ENCODE measurements at regions not wholly inside any gene's neighbourhood (a gene's known extent, or its start where the extent isn't known, plus 50 kb on each side); places are given as distances from the start of the nearest gene placed in this dataset.

DNA sequence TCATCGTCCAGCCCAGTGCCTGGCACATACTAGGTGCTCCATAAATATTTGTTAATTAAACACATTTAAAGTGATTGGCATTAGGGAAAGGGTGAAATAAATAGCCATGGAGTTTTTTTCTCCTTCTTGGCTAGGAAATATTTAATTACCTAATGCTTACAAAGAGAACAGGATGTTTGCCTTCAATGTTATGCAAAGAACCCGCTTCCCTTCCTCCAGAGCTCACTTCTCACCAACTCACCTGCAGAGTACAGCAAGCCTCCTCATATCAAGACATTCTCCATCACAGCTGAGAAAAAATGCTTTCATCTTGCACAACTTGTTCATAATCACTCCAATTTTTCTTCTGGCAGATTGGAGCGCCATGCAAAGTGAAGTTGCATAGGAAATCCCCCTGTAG, 161.7 kb upstream of the STK32A start:
- H3K36me3 ChIP-seq, result no peaks in the 10 kb centered on the region
- DNase-seq, result peak; percentile 35 to 81
- TF ChIP-seq POLR2A (IDR thresholded peaks at IDR 0.05) (no peak), POLR2AphosphoS5 (IDR thresholded peaks at IDR 0.05) (peak in 1 of 3 donors; percentile 27)
- H3K9me3 ChIP-seq, result no peaks in the 10 kb centered on the region
- peak overlapping the region; percentile 43 to 83 (median 75) for H3K27ac ChIP-seq
- peaks cover 0 to 16% (median 8%) of the 10 kb centered on the region in 4 donors for H3K4me1 ChIP-seq
- H3K4me3 ChIP-seq, result no peak overlapping the region
- WGBS, 5 donors, result 28 to 47% (median 45%) methylated on average over 3 of the region's 3 CpGs
- intact Hi-C loops (cut with DNase I; ENCODE audit: low total_unique reads), result no loop called here
- H3K27me3 ChIP-seq, result no peaks in the 10 kb centered on the region

DNA sequence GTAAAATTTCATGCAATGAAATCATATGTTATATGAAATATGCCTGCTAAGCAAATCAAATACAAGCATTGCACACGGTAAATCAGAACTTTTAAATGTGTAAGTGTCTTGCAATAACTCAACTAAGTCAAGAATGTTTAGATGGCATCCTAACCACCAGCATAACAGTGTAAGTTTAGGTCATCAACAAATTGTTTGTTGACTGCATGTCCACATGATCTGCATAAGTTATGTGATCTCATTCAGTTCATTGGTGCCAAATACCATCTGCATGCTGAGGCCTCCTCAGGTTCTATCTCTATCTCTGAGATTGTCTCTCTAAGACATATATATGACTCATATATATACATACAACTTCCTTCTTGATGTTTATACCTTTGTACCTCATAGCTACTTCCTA, 159.6 kb upstream of the STK32A start:
- no peaks in the 10 kb centered on the region for H3K36me3 ChIP-seq
- H3K27me3 ChIP-seq, result no peaks in the 10 kb centered on the region
- DNase-seq, result no peak
- TF ChIP-seq POLR2A (IDR thresholded peaks at IDR 0.05) (no peak), POLR2AphosphoS5 (IDR thresholded peaks at IDR 0.05) (no peak), EP300 (IDR thresholded peaks at IDR 0.05) (no peak)
- TF ChIP-seq, protein P1, sequence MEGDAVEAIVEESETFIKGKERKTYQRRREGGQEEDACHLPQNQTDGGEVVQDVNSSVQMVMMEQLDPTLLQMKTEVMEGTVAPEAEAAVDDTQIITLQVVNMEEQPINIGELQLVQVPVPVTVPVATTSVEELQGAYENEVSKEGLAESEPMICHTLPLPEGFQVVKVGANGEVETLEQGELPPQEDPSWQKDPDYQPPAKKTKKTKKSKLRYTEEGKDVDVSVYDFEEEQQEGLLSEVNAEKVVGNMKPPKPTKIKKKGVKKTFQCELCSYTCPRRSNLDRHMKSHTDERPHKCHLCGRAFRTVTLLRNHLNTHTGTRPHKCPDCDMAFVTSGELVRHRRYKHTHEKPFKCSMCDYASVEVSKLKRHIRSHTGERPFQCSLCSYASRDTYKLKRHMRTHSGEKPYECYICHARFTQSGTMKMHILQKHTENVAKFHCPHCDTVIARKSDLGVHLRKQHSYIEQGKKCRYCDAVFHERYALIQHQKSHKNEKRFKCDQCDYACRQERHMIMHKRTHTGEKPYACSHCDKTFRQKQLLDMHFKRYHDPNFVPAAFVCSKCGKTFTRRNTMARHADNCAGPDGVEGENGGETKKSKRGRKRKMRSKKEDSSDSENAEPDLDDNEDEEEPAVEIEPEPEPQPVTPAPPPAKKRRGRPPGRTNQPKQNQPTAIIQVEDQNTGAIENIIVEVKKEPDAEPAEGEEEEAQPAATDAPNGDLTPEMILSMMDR (IDR thresholded peaks at IDR 0.05), result no peak
- H3K9me3 ChIP-seq, result no peaks in the 10 kb centered on the region
- peaks cover 0 to 16% (median 8%) of the 10 kb centered on the region in 4 donors for H3K4me1 ChIP-seq
- no peak overlapping the region for H3K27ac ChIP-seq
- intact Hi-C loops (cut with DNase I; ENCODE audit: low total_unique reads), result no loop called here
- no peak overlapping the region for H3K4me3 ChIP-seq
- WGBS, 5 donors, result 0 to 39% (median 10%) methylated on average over 1 of the region's 1 CpG

DNA sequence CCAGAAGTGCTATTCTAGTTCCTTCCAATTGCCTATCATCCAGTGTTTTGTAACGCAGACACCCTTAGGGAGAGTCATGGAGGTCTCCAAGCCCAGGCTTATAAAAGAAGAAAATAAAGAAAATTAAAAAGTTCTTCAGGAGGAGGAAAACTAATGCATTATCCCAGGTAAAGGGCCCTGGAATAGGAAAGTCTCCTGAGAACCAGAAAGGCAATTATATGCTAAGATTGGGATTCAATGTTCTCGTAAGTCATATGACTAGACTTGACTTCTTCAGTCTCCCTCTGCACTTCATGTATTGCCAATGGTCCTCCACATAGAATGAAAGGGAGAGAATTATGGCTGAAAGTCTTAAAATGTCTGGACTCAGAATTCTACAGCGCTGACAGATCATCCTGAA, 154.4 kb upstream of the STK32A start:
- WGBS, 5 donors, result 87 to 98% (median 93%) methylated on average over 3 of the region's 3 CpGs
- no peaks in the 10 kb centered on the region for H3K9me3 ChIP-seq
- H3K27me3 ChIP-seq, result no peaks in the 10 kb centered on the region
- H3K4me1 ChIP-seq, result no peaks in the 10 kb centered on the region
- no peak for DNase-seq
- H3K27ac ChIP-seq, result no peak overlapping the region
- intact Hi-C loops (cut with DNase I; ENCODE audit: low total_unique reads), result no loop called here
- TF ChIP-seq POLR2A (IDR thresholded peaks at IDR 0.05) (no peak), POLR2AphosphoS5 (IDR thresholded peaks at IDR 0.05) (no peak), EP300 (IDR thresholded peaks at IDR 0.05) (no peak)
- TF ChIP-seq, protein P1 (IDR thresholded peaks at IDR 0.05), result no peak
- no peak overlapping the region for H3K4me3 ChIP-seq
- H3K36me3 ChIP-seq, result no peaks in the 10 kb centered on the region

DNA sequence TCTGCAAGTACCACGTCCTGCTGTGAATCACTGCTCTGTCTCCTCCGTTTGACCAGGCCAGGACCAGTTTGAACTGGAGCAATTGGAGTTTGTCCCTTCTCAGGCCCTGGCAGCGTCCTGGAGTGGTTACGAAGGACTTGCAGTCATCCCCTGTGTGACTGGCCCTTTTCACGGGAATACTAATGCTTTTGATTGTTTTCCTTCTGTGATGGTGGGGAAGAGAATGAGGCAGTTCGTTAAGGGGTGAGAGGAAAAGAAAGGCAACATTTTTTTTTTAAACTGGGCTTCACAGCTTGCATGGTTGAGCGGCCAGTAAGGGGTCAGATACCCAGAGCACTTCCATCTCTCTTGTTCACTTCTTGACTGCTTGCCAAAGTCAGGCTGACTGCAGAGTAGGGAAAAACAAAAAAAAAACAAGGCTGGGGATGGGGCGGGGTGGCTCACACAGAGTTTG, 153.5 kb upstream of the STK32A start:
- Histone ChIP-seq H3K36me3 (no peaks in the 10 kb centered on the region), H3K4me3 (no peak overlapping the region), H3K27ac (no peak overlapping the region), H3K27me3 (no peaks in the 10 kb centered on the region), H3K4me1 (no peaks in the 10 kb centered on the region), H3K9me3 (no peaks in the 10 kb centered on the region)
- 39 to 60% (median 52%) methylated on average over 8 of the region's 8 CpGs for WGBS, 5 donors
- intact Hi-C loops (cut with DNase I; ENCODE audit: low total_unique reads), result no loop called here
- TF ChIP-seq POLR2A (IDR thresholded peaks at IDR 0.05) (no peak), EP300 (IDR thresholded peaks at IDR 0.05) (no peak), POLR2AphosphoS5 (IDR thresholded peaks at IDR 0.05) (no peak)
- TF ChIP-seq, protein P1 (IDR thresholded peaks at IDR 0.05), result no peak
- peak in 1 of 2 donors; percentile 30 for DNase-seq

DNA sequence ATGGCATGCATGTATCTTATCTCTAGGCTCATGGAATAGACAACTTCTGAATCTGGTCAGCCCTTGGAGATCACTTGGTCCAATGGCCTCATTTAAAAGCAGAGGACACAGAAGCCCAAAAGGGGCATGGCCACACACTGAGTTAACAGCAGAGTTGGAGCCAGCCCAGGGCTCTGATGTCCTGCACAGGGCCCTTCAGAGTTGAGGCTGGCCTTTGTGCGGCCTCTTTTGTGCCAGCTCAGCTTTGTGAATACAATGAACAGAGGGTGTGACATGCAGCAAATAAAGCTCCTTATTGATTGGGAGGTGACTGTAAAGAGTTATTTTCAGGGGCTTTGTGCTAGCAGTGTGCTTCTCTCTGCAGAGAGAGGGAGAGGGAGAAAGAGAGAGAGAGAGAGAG, 150.1 kb upstream of the STK32A start:
- WGBS, 5 donors, result 31 to 61% (median 47%) methylated on average over 1 of the region's 1 CpG
- intact Hi-C loops (cut with DNase I; ENCODE audit: low total_unique reads), result no loop called here
- peak; percentile 48 to 60 for DNase-seq
- Histone ChIP-seq H3K4me1 (no peaks in the 10 kb centered on the region), H3K27ac (no peak overlapping the region), H3K9me3 (no peaks in the 10 kb centered on the region), H3K36me3 (no peaks in the 10 kb centered on the region), H3K4me3 (no peak overlapping the region), H3K27me3 (no peaks in the 10 kb centered on the region)
- TF ChIP-seq POLR2A (IDR thresholded peaks at IDR 0.05), result no peak
- TF ChIP-seq, protein P1 (IDR thresholded peaks at IDR 0.05), result no peak
- no peak for TF ChIP-seq EP300 (IDR thresholded peaks at IDR 0.05)
- no peak for TF ChIP-seq POLR2AphosphoS5 (IDR thresholded peaks at IDR 0.05)

All from stomach (tissue), 8 donors.